Lung (tissue), 11 donors: ENCODE measurements at regions not wholly inside any gene's neighbourhood (a gene's known extent, or its start where the extent isn't known, plus 50 kb on each side); places are given as distances from the start of the nearest gene placed in this dataset.
A peak's percentile ranks its signal among the peaks of the same experiment; 100 is the strongest.

Experiments used
- ATAC-seq: fragments of 200-7000 bp; cut with Tn5 transposase; one replicate; pipeline ENCODE4 v1.9.1; 2020; ENCODE audit warnings: moderate number of reproducible peaks; ENCODE audit not compliant: insufficient read depth, low FRiP score
- DNase-seq, 3 donors: peaks; one replicate each; pipeline ENCODE4 v3.0.0-alpha.2; 2013 to 2017
- H3K27ac ChIP-seq, 2 donors: one replicate each; pipeline ENCODE4 v1.5.1; 2013; ENCODE audit warnings: mild to moderate bottlenecking in 2 of 2, moderate library complexity in 2 of 2, control low read depth in 1 of 2, inconsistent platforms in 1 of 2, low read depth in 1 of 2, low read length in 1 of 2
- H3K27me3 ChIP-seq, 3 donors: one replicate each; pipeline ENCODE4 v1.5.1; 2013; ENCODE audit warnings: low read length in 2 of 3; ENCODE audit not compliant: control insufficient read depth in 3 of 3, insufficient read depth in 3 of 3
- H3K36me3 ChIP-seq, 4 donors: one replicate each; pipeline ENCODE4 v1.5.1; 2013; ENCODE audit warnings: low read length in 4 of 4, mild to moderate bottlenecking in 1 of 4, moderate library complexity in 1 of 4; ENCODE audit not compliant: control insufficient read depth in 4 of 4, insufficient read depth in 4 of 4
- H3K4me1 ChIP-seq, 5 donors: one replicate each; pipeline ENCODE4 v1.5.1; 2013; ENCODE audit warnings: low read length in 5 of 5, mild to moderate bottlenecking in 2 of 5, moderate library complexity in 1 of 5; ENCODE audit not compliant: control insufficient read depth in 5 of 5, insufficient read depth in 5 of 5
- H3K4me3 ChIP-seq: one replicate; pipeline ENCODE4 v1.5.1; 2013; ENCODE audit warnings: mild to moderate bottlenecking, control low read depth, moderate library complexity
- H3K9ac ChIP-seq, 2 donors: one replicate each; pipeline ENCODE4 v1.5.1; 2013; ENCODE audit warnings: low read length in 2 of 2, control low read depth in 1 of 2; ENCODE audit not compliant: insufficient read depth in 1 of 2
- H3K9me3 ChIP-seq, 4 donors: one replicate each; pipeline ENCODE4 v1.5.1; 2013; ENCODE audit warnings: low read length in 3 of 4, mild to moderate bottlenecking in 1 of 4, moderate library complexity in 1 of 4; ENCODE audit not compliant: control insufficient read depth in 4 of 4, insufficient read depth in 3 of 4
- CTCF ChIP-seq: IDR thresholded peaks from 2 replicates; pipeline ENCODE4 v1.5.1; 2012; ENCODE audit warnings: mild to moderate bottlenecking; ENCODE audit errors: control extremely low read depth, extremely low read depth
- WGBS, 2 donors: extraction: QIAGEN DNeasy Blood & Tissue Kit; methylation state at CpG; one replicate each; pipeline ENCODE4 v1.1.7; 2013; 5-methylcytosine and 5-hydroxymethylcytosine counted together
- donor health status: control.
- donor health status: control.
- donor health status: Bipolar disorder and iron deficiency.
- donor health status: healthy.
- donor health status: DM: yes; HTN: yes; CAD: no.

GRCh38 chr10:81177651-81178244, 640.0 kb downstream of the SH2D4B start:
- Histone ChIP-seq H3K9me3 (peaks cover 0 to 7% (median 0%) of the 10 kb centered on the region in 4 donors), H3K9ac (no peak overlapping the region), H3K4me1 (no peaks in the 10 kb centered on the region), H3K4me3 (no peak overlapping the region), H3K27me3 (no peaks in the 10 kb centered on the region), H3K36me3 (no peaks in the 10 kb centered on the region), H3K27ac (no peak overlapping the region)
- 89 to 93% methylated on average over 6 of the region's 6 CpGs for WGBS, 2 donors
- ATAC-seq = no peak
- DNase-seq = no peak
- no peak for TF ChIP-seq CTCF

- WGBS, 2 donors = 69 to 72% methylated on average over 3 of the region's 3 CpGs
- H3K27ac ChIP-seq = no peak overlapping the region
- H3K36me3 ChIP-seq = no peaks in the 10 kb centered on the region
- DNase-seq (no peak), ATAC-seq (no peak)
- no peak overlapping the region for H3K4me3 ChIP-seq
- no peaks in the 10 kb centered on the region for H3K27me3 ChIP-seq
- H3K9ac ChIP-seq = no peak overlapping the region
- peaks cover 0 to 7% (median 0%) of the 10 kb centered on the region in 4 donors for H3K9me3 ChIP-seq
- TF ChIP-seq CTCF = no peak
- no peaks in the 10 kb centered on the region for H3K4me1 ChIP-seq
These were observed 641.6 kb downstream of the SH2D4B start for GRCh38 chr10:81179324-81179723.

GRCh38 chr10:81179805-81180452, 642.2 kb downstream of the SH2D4B start:
- Histone ChIP-seq H3K4me1 (no peaks in the 10 kb centered on the region), H3K9me3 (peaks cover 0 to 7% (median 0%) of the 10 kb centered on the region in 4 donors), H3K9ac (no peak overlapping the region), H3K27me3 (no peaks in the 10 kb centered on the region), H3K4me3 (no peak overlapping the region), H3K27ac (no peak overlapping the region), H3K36me3 (no peaks in the 10 kb centered on the region)
- DNase-seq (peak; percentile 30 to 49 (median 49)), ATAC-seq (no peak)
- WGBS, 2 donors = 58 to 63% methylated on average over 6 of the region's 6 CpGs
- no peak for TF ChIP-seq CTCF
